ENCODE measurements at regions not wholly inside any gene's neighbourhood (a gene's known extent, or its start where the extent isn't known, plus 50 kb on each side); places are given as distances from the start of the nearest gene placed in this dataset.
A peak's percentile ranks its signal among the peaks of the same experiment; 100 is the strongest.

DNA sequence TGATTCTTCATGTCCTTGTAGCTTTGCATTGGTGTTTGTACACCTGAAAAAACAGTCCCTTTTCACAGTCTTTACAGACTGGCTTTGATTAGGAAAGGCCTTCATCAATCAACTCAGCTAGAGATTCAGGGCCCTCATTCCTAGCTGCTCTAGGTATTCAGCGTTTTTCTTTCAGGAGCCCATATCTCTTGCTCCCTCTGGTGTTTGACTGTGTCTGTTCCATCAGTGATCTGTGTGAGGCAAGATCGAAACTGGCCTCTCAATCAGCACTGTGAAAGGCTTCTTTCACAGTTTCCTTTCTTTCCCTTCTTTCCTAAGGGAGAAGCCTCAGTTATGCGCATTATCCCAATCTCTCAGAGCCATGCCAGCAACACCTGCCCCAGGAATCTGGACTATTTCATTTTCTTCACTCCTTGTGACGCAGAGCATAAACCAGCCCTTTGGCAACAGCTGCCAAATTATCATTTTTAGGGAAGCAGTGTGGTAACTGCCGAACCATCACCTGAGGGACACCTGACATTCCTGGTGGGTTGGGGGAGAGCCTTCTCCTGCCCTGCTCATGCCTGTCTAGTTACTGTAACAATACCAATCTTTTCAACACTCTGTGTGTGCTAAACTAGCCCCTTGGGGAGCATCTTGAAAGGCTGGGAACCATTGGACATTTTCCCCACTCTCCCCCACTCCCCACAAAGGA is 75.7 kb upstream of the CCDC71L start:
- DNase-seq (ENCODE audit: low spot score): peak; percentile 90
- H3K4me1 ChIP-seq (ENCODE audit: insufficient read depth): no peaks in the 10 kb centered on the region; the same call in 1 of the 2 replicates
- ATAC-seq: peak; percentile 99
- Mint-ChIP-seq H3K4me1 (peaks cover 13% of the 10 kb centered on the region; the same call in 2 of the 3 replicates), H3K36me3 (ENCODE audit: low read depth) (peaks cover 6% of the 10 kb centered on the region; the same call in 2 of the 3 replicates), H3K4me3 (no peak overlapping the region), H3K27me3 (ENCODE audit: insufficient read depth, low read depth, poor library complexity) (peaks cover 3% of the 10 kb centered on the region), H3K27ac (peak overlapping the region; percentile 42), H3K9me3 (peaks cover 10% of the 10 kb centered on the region; the same call in 2 of the 3 replicates)
- 0 out of 2 replicates have a peak overlapping the region, but pooled peaks have one; percentile 10 for H3K4me2 ChIP-seq
- no peaks in the 10 kb centered on the region; the same call in 1 of the 2 replicates for H3K9me2 ChIP-seq (ENCODE audit: insufficient read depth)
- no peaks in the 10 kb centered on the region for H3F3A ChIP-seq (replicated peaks; ENCODE audit: low read depth)
- TF ChIP-seq, protein P1, sequence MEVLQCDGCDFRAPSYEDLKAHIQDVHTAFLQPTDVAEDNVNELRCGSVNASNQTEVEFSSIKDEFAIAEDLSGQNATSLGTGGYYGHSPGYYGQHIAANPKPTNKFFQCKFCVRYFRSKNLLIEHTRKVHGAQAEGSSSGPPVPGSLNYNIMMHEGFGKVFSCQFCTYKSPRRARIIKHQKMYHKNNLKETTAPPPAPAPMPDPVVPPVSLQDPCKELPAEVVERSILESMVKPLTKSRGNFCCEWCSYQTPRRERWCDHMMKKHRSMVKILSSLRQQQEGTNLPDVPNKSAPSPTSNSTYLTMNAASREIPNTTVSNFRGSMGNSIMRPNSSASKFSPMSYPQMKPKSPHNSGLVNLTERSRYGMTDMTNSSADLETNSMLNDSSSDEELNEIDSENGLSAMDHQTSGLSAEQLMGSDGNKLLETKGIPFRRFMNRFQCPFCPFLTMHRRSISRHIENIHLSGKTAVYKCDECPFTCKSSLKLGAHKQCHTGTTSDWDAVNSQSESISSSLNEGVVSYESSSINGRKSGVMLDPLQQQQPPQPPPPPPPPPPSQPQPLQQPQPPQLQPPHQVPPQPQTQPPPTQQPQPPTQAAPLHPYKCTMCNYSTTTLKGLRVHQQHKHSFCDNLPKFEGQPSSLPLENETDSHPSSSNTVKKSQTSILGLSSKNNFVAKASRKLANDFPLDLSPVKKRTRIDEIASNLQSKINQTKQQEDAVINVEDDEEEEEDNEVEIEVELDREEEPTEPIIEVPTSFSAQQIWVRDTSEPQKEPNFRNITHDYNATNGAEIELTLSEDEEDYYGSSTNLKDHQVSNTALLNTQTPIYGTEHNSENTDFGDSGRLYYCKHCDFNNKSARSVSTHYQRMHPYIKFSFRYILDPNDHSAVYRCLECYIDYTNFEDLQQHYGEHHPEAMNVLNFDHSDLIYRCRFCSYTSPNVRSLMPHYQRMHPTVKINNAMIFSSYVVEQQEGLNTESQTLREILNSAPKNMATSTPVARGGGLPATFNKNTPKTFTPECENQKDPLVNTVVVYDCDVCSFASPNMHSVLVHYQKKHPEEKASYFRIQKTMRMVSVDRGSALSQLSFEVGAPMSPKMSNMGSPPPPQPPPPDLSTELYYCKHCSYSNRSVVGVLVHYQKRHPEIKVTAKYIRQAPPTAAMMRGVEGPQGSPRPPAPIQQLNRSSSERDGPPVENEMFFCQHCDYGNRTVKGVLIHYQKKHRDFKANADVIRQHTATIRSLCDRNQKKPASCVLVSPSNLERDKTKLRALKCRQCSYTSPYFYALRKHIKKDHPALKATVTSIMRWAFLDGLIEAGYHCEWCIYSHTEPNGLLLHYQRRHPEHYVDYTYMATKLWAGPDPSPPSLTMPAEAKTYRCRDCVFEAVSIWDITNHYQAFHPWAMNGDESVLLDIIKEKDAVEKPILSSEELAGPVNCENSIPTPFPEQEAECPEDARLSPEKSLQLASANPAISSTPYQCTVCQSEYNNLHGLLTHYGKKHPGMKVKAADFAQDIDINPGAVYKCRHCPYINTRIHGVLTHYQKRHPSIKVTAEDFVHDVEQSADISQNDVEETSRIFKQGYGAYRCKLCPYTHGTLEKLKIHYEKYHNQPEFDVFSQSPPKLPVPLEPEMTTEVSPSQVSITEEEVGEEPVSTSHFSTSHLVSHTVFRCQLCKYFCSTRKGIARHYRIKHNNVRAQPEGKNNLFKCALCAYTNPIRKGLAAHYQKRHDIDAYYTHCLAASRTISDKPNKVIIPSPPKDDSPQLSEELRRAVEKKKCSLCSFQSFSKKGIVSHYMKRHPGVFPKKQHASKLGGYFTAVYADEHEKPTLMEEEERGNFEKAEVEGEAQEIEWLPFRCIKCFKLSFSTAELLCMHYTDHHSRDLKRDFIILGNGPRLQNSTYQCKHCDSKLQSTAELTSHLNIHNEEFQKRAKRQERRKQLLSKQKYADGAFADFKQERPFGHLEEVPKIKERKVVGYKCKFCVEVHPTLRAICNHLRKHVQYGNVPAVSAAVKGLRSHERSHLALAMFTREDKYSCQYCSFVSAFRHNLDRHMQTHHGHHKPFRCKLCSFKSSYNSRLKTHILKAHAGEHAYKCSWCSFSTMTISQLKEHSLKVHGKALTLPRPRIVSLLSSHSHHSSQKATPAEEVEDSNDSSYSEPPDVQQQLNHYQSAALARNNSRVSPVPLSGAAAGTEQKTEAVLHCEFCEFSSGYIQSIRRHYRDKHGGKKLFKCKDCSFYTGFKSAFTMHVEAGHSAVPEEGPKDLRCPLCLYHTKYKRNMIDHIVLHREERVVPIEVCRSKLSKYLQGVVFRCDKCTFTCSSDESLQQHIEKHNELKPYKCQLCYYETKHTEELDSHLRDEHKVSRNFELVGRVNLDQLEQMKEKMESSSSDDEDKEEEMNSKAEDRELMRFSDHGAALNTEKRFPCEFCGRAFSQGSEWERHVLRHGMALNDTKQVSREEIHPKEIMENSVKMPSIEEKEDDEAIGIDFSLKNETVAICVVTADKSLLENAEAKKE (CRISPR knock-in tag; IDR thresholded peaks at IDR 0.05): peak; percentile 1; the same call in 1 of the 2 replicates
- TF ChIP-seq, protein P2, sequence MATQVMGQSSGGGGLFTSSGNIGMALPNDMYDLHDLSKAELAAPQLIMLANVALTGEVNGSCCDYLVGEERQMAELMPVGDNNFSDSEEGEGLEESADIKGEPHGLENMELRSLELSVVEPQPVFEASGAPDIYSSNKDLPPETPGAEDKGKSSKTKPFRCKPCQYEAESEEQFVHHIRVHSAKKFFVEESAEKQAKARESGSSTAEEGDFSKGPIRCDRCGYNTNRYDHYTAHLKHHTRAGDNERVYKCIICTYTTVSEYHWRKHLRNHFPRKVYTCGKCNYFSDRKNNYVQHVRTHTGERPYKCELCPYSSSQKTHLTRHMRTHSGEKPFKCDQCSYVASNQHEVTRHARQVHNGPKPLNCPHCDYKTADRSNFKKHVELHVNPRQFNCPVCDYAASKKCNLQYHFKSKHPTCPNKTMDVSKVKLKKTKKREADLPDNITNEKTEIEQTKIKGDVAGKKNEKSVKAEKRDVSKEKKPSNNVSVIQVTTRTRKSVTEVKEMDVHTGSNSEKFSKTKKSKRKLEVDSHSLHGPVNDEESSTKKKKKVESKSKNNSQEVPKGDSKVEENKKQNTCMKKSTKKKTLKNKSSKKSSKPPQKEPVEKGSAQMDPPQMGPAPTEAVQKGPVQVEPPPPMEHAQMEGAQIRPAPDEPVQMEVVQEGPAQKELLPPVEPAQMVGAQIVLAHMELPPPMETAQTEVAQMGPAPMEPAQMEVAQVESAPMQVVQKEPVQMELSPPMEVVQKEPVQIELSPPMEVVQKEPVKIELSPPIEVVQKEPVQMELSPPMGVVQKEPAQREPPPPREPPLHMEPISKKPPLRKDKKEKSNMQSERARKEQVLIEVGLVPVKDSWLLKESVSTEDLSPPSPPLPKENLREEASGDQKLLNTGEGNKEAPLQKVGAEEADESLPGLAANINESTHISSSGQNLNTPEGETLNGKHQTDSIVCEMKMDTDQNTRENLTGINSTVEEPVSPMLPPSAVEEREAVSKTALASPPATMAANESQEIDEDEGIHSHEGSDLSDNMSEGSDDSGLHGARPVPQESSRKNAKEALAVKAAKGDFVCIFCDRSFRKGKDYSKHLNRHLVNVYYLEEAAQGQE (IDR thresholded peaks at IDR 0.05; ENCODE audit: unreplicated experiment): no peak
- TF ChIP-seq, protein P3, sequence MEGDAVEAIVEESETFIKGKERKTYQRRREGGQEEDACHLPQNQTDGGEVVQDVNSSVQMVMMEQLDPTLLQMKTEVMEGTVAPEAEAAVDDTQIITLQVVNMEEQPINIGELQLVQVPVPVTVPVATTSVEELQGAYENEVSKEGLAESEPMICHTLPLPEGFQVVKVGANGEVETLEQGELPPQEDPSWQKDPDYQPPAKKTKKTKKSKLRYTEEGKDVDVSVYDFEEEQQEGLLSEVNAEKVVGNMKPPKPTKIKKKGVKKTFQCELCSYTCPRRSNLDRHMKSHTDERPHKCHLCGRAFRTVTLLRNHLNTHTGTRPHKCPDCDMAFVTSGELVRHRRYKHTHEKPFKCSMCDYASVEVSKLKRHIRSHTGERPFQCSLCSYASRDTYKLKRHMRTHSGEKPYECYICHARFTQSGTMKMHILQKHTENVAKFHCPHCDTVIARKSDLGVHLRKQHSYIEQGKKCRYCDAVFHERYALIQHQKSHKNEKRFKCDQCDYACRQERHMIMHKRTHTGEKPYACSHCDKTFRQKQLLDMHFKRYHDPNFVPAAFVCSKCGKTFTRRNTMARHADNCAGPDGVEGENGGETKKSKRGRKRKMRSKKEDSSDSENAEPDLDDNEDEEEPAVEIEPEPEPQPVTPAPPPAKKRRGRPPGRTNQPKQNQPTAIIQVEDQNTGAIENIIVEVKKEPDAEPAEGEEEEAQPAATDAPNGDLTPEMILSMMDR (conservative IDR thresholded peaks at IDR 0.05; ENCODE audit: low read depth in 2 of 2): peak; percentile 79 to 87
- no peaks in the 10 kb centered on the region for H3K27me3 ChIP-seq (ENCODE audit: insufficient read depth)
- H3K79me2 ChIP-seq (replicated peaks; ENCODE audit: insufficient read depth): no peaks in the 10 kb centered on the region
- peak overlapping the region; percentile 36; the same call in 1 of the 2 replicates for H3K27ac ChIP-seq (ENCODE audit: low read depth)
- H2AFZ ChIP-seq: peak overlapping the region; percentile 20; the same call in 1 of the 2 replicates
- no peaks in the 10 kb centered on the region for H4K20me1 ChIP-seq (replicated peaks; ENCODE audit: insufficient read depth)
- H3K36me3 ChIP-seq (ENCODE audit: insufficient read depth): no peaks in the 10 kb centered on the region
- H3K4me3 ChIP-seq: no peak overlapping the region

Measured in GM23338 (cell line).